Spleen (tissue), 11 donors: ENCODE measurements at regions not wholly inside any gene's neighbourhood (a gene's known extent, or its start where the extent isn't known, plus 50 kb on each side); places are given as distances from the start of the nearest gene placed in this dataset.

Experiments used
- DNase-seq: peaks from one replicate; pipeline ENCODE4 v3.0.0-alpha.2; 2020
- H3K27ac ChIP-seq, 8 donors: fragments of 200-600 bp; sonication (generic) in 7 of 8; 1 replicate in 4 of 8; 2 replicates in 4 of 8; pipeline versions ENCODE4 v1.5.0 to v1.8.0; 2016 to 2021; ENCODE audit warnings: inconsistent platforms in 4 of 8, mild to moderate bottlenecking in 4 of 8, moderate library complexity in 1 of 8
- H3K27me3 ChIP-seq, 7 donors: fragments of 200-600 bp; sonication (generic) in 6 of 7; replicated peaks in 1 of 7; 1 replicate in 4 of 7; 2 replicates in 3 of 7; pipeline versions ENCODE4 v1.5.0 to v1.8.0; 2016 to 2021; ENCODE audit warnings: inconsistent platforms in 3 of 7, mild to moderate bottlenecking in 1 of 7
- H3K36me3 ChIP-seq, 6 donors: fragments of 200-600 bp; sonication (generic) in 5 of 6; 1 replicate in 4 of 6; 2 replicates in 2 of 6; pipeline versions ENCODE4 v1.5.0 to v1.8.0; 2016 to 2021; ENCODE audit warnings: inconsistent platforms in 2 of 6
- H3K4me1 ChIP-seq, 6 donors: fragments of 200-600 bp; sonication (generic) in 5 of 6; 1 replicate in 3 of 6; 2 replicates in 3 of 6; pipeline versions ENCODE4 v1.5.0 to v1.8.0; 2016 to 2021; ENCODE audit warnings: inconsistent platforms in 3 of 6
- H3K4me3 ChIP-seq, 8 donors: fragments of 200-600 bp; sonication (generic) in 7 of 8; 1 replicate in 4 of 8; 2 replicates in 4 of 8; pipeline versions ENCODE4 v1.5.0 to v1.8.0; 2016 to 2021; ENCODE audit warnings: inconsistent platforms in 4 of 8, mild to moderate bottlenecking in 4 of 8, moderate library complexity in 2 of 8
- H3K9me3 ChIP-seq, 8 donors: fragments of 200-600 bp; sonication (generic) in 7 of 8; 1 replicate in 4 of 8; 2 replicates in 4 of 8; pipeline versions ENCODE4 v1.5.0 to v1.8.0; 2016 to 2021; ENCODE audit warnings: inconsistent platforms in 4 of 8
- CTCF ChIP-seq, 11 experiments: fragments of 200-600 bp in 7 of 11; fragments of 450-650 bp in 4 of 11; sonication (generic) in 4 of 11; IDR thresholded peaks in 8 of 11; conservative IDR thresholded peaks in 3 of 11; 1 replicate in 7 of 11; 2 replicates in 4 of 11; pipeline versions ENCODE4 v1.4.0 to v1.8.0; 2016 to 2021; ENCODE audit warnings: antibody characterized with exemption in 11 of 11, inconsistent platforms in 4 of 11, mild to moderate bottlenecking in 1 of 11
- POLR2A ChIP-seq, 3 donors: fragments of 450-650 bp; IDR thresholded peaks; one replicate each; pipeline ENCODE4 v1.5.1; 2017; ENCODE audit warnings: antibody characterized with exemption in 3 of 3, mild to moderate bottlenecking in 1 of 3
- POLR2AphosphoS5 ChIP-seq, 3 donors: sonication (generic); formaldehyde crosslinking; IDR thresholded peaks; one replicate each; pipeline ENCODE4 v1.5.1; 2017; ENCODE audit warnings: antibody characterized with exemption in 3 of 3
- WGBS, 5 donors: extraction: QIAGEN DNeasy Blood & Tissue Kit in 3 of 5; methylation state at CpG; one replicate each; pipeline versions ENCODE4 v1.1.5 to v1.1.7; 2013 to 2018; 5-methylcytosine and 5-hydroxymethylcytosine counted together
- intact Hi-C: fragments of 100-400 bp; cut with DNase I; formaldehyde crosslinking; loops from one replicate; pipeline ENCODE4 v1.15.0; 2023; ENCODE audit warnings: low total_unique reads
- donor health status: healthy with polysubstance abuse.
- donor health status: DM: no; HTN: no; CAD: no; lungs with moderate emphysema.
- donor health status: DM: no; HTN: no; CAD: no.
- donor health status: Bipolar disorder and iron deficiency.
- donor health status: healthy.
- donor health status: DM: no; HTN: no; CAD: no.
- donor health status: DM: yes; HTN: yes; CAD: no.

GRCh38 chr6:93059911-93060310, 359.4 kb downstream of the EPHA7 start:
- no peak overlapping the region for H3K27ac ChIP-seq
- no peaks in the 10 kb centered on the region for H3K27me3 ChIP-seq
- WGBS, 5 donors, result 45 to 57% (median 52%) methylated on average over 3 of the region's 3 CpGs
- no peaks in the 10 kb centered on the region for H3K4me1 ChIP-seq
- intact Hi-C loops, result no loop called here
- H3K4me3 ChIP-seq, result no peak overlapping the region
- no peaks in the 10 kb centered on the region for H3K9me3 ChIP-seq
- no peaks in the 10 kb centered on the region for H3K36me3 ChIP-seq
- no peak for DNase-seq
- TF ChIP-seq CTCF (IDR thresholded peaks at IDR 0.05 in 8 of 11, conservative IDR thresholded peaks at IDR 0.05 in 3 of 11) (no peak), POLR2A (IDR thresholded peaks at IDR 0.05) (no peak), POLR2AphosphoS5 (IDR thresholded peaks at IDR 0.05) (no peak)

- Histone ChIP-seq H3K27ac (no peak overlapping the region), H3K4me3 (no peak overlapping the region), H3K36me3 (no peaks in the 10 kb centered on the region), H3K27me3 (no peaks in the 10 kb centered on the region), H3K4me1 (no peaks in the 10 kb centered on the region), H3K9me3 (no peaks in the 10 kb centered on the region)
- no peak for DNase-seq
- intact Hi-C loops, result no loop called here
- TF ChIP-seq CTCF (IDR thresholded peaks at IDR 0.05 in 8 of 11, conservative IDR thresholded peaks at IDR 0.05 in 3 of 11) (no peak), POLR2A (IDR thresholded peaks at IDR 0.05) (no peak), POLR2AphosphoS5 (IDR thresholded peaks at IDR 0.05) (no peak)
Observed at GRCh38 chr6:93057584-93057983, 361.8 kb downstream of the EPHA7 start.

GRCh38 chr6:93048381-93048780, 371.0 kb downstream of the EPHA7 start:
- H3K4me3 ChIP-seq, result no peak overlapping the region
- no peak overlapping the region for H3K27ac ChIP-seq
- no peaks in the 10 kb centered on the region for H3K36me3 ChIP-seq
- no peaks in the 10 kb centered on the region for H3K9me3 ChIP-seq
- intact Hi-C loops, result no loop called here
- TF ChIP-seq CTCF (IDR thresholded peaks at IDR 0.05 in 8 of 11, conservative IDR thresholded peaks at IDR 0.05 in 3 of 11) (no peak), POLR2AphosphoS5 (IDR thresholded peaks at IDR 0.05) (no peak), POLR2A (IDR thresholded peaks at IDR 0.05) (no peak)
- no peak for DNase-seq
- no peaks in the 10 kb centered on the region for H3K4me1 ChIP-seq
- no peaks in the 10 kb centered on the region for H3K27me3 ChIP-seq

GRCh38 chr6:93047033-93047432, 372.3 kb downstream of the EPHA7 start:
- no peaks in the 10 kb centered on the region for H3K4me1 ChIP-seq
- H3K4me3 ChIP-seq, result no peak overlapping the region
- no peaks in the 10 kb centered on the region for H3K36me3 ChIP-seq
- no peak for TF ChIP-seq POLR2A (IDR thresholded peaks at IDR 0.05)
- no peak for TF ChIP-seq POLR2AphosphoS5 (IDR thresholded peaks at IDR 0.05)
- no peak for TF ChIP-seq CTCF (IDR thresholded peaks at IDR 0.05 in 8 of 11, conservative IDR thresholded peaks at IDR 0.05 in 3 of 11)
- H3K27me3 ChIP-seq, result no peaks in the 10 kb centered on the region
- WGBS, 5 donors, result 64 to 83% (median 72%) methylated on average over 3 of the region's 3 CpGs
- DNase-seq, result no peak
- intact Hi-C loops, result no loop called here
- no peak overlapping the region for H3K27ac ChIP-seq
- no peaks in the 10 kb centered on the region for H3K9me3 ChIP-seq
